ENCODE measurements at regions not wholly inside any gene's neighbourhood (a gene's known extent, or its start where the extent isn't known, plus 50 kb on each side); places are given as distances from the start of the nearest gene placed in this dataset.
"Not testable (repeated sequence)": the region's sequence is repeated elsewhere in the genome, so short reads cannot be mapped to it uniquely, and the experiment has no call there.

GRCh38 chr14:47949006-47949405 is 273.6 kb upstream of the MDGA2 start:
- no peak for FAIRE-seq

GRCh38 chr14:47935332-47935731 is 259.9 kb upstream of the MDGA2 start:
- no peak for FAIRE-seq

DNA sequence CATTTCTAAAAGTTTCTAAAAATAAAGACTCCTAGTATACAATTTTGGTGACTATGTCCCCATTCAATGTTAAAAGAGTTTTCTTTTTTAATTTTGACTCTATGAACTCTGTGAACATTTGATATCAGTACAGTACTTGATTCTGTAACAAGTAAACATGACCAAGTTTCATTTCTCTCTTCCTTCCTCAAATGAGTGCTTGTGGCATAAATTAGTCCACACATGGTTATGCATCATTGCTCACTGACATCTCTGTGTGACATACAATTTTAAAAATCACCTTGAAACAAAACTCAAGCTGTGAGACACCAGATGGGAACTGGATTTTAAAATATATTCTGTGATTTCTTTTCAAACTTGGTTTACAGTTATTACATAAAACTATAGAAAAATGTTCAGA is 253.9 kb upstream of the MDGA2 start:
- no peak for FAIRE-seq

DNA sequence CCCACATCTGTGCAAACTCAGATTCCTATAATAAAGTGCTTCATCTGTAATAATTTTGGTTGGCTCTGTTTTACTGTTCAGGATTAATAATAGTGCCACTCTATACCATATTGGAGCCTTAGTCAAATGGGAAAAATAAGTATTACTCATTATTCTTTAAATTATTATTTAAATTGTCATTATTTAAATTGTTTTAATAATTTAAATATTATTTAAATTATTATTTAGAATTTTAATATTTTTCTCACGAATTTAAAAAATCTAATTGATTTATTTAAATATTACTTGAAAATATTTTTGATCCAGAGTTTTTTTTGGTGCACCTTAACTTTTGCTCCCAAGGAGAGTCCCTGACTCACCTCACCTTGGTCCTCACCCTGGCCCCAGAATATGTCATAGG is 245.7 kb upstream of the MDGA2 start:
- no peak for FAIRE-seq

GRCh38 chr14:47919997-47920396 is 244.6 kb upstream of the MDGA2 start:
- no peak for FAIRE-seq

DNA sequence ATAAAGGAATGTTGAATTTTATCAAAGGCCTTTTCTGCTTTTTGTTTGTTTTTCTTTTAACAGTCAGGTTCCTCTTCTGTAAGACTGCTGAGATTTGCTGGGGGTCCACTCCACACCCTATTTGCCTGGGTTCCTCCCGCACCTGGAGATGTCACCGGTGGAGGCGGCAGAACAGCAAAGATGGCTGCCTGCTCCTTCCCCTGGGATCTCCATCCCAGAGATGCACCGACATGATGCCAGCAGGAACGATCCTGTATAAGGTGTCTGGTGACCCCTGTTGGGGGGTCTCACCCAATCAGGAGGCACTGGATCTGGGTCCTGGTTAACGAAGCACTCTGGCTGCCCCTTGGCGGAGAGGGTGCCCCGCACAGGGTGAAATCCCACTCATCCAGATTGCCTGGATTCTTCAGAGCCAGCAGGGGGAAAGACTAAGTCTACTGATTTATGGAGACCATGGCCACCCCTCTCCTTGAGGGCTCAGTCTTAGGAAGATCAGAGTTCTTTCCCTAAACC is 244.0 kb upstream of the MDGA2 start:
- no peak for FAIRE-seq

DNA sequence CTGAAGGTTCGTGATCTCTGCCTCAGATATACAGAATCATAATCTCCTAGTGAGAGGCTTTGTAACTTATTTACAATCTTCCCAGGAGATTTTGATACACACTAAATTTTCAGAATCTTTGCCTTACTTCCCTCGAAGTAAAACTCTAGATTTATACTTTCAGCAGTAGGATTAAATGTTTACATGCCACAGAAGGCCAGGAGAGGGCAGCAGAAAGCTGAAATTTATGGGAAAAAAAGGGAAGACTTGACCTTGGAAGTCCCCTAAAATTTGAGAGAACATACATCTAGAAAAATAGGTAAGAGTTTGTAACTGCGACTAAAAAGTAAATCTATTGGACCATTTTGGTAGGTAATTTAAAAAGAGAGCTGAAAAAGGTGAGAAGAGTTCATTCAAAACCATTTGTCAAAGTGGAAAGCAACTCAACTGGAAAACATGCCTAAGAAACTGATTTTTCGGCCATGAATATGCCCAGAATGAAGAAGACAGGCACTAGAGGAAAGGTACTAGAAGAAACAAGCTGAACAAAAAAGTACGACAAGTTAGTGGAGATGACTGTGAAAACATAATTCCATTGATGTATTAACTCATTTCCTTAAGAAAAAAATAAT is 242.0 kb upstream of the MDGA2 start:
- FAIRE-seq, result peak; percentile 77

GRCh38 chr14:47901141-47901540 is 225.7 kb upstream of the MDGA2 start:
- not testable (repeated sequence) for FAIRE-seq

DNA sequence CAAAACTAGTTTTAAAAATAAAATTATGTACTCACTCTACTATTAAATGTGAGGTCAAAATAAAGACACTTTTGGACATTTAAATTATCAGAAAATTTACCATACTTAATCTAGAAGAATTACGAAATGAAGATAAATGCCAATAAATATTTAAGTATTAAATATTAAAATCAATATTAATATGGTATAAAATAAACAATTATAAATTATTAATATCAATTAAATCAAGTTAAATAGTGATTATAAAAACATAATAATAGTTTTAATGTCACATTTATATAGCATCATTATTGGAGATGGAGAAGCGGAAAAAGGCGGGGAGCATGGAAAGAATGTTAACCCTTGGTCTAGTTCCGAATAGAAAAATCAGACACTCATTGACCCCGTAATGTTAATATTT is 224.3 kb upstream of the MDGA2 start:
- FAIRE-seq, result no peak

- FAIRE-seq, result no peak
Observed at GRCh38 chr14:47874350-47874749, 198.9 kb upstream of the MDGA2 start.

DNA sequence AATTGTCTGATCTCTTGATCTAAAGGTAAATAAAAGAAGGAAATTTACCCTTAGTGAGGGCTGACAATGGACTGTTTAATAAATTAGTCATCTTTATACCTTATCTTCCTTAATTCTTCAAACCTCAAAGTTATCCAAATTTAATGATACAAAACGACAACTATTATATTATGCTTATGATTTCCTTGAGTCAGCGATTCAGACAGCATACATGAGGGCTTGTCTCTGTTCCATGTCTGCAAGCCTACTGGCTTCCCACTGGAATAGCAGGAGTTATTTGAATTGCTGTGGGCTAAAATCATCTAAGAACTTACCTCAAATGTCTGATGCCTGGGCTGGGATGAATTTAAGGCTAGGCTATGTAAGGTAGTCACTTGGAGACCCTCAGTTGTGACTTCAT is 197.2 kb upstream of the MDGA2 start:
- no peak for FAIRE-seq

DNA sequence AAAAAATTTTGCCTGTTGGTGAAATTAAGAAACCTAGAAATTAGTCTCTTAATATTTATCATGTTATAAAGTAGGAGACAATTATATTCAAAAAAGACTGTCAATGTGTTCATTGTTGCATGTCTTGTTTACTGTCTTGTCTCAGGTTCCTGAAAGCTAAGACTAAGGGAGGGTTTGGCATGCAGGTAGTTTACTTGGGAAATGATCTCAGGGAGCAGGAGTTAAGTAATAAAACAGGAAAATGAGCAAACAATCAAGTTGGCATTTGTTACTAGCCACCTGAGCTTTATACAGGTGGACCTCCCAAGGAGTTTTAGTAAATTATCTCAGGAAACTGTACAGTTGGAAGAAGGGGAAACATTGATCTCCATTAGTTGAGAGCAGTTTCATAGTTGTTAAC is 188.0 kb upstream of the MDGA2 start:
- no peak for FAIRE-seq

DNA sequence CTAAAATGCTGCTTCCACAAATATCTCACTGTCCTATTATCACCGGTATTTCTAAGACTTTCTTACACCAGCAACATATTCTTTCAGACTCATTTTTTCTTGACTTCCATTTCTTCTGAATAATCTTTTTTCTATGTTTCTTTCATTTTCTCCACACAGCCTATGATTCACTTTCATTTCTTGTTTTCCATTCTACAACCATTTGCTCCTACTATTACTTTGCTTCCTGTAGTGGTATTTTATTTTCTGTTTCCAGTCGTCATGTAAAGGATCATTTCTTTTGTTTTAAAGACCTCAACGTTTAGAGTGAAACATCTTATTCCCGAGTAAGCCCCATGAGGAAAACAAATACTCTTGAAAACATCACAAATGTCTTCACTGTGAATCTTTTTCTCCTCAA is 182.2 kb upstream of the MDGA2 start:
- no peak for FAIRE-seq

- FAIRE-seq, result no peak
Observed at GRCh38 chr14:47852278-47852677, 176.9 kb upstream of the MDGA2 start.

GRCh38 chr14:47846008-47846407 is 170.6 kb upstream of the MDGA2 start:
- FAIRE-seq, result no peak

DNA sequence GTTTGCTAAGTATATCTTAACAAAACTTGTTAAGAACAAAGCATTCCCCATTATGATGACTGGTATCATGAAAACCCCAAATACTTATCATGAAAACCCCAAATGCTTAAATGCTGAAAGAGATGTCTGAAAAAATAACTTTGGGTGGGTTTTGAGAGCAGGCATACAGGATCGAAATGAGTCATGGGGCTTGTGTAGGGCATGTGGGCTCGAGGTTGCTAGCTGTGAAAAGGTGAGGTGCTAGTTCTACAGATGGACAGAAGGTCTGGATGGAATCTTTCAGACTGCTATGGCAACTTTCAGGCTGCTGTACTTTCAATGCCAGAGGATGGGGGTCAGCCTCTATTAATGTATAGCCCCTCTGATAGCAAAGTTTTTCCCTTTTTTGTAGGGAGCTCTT is 167.8 kb upstream of the MDGA2 start:
- no peak for FAIRE-seq

DNA sequence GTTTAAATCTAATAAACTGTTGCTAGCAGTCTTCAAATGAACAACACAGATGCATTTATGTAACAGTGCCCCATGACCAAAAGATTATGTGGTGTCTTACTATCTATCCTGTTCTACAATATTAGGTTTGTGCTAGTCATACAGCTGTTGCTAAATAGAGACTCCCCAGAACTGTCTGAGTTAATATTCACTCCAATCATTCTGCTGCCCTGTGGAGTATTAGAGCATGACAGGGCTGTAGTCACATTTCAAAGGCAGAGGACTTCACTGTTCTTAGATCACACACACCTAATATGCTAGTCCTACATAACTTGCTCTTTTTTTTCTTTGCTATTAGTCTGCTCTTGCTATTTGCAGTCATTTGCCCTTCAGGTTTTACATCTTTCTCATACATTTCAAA is 157.6 kb upstream of the MDGA2 start:
- no peak for FAIRE-seq

DNA sequence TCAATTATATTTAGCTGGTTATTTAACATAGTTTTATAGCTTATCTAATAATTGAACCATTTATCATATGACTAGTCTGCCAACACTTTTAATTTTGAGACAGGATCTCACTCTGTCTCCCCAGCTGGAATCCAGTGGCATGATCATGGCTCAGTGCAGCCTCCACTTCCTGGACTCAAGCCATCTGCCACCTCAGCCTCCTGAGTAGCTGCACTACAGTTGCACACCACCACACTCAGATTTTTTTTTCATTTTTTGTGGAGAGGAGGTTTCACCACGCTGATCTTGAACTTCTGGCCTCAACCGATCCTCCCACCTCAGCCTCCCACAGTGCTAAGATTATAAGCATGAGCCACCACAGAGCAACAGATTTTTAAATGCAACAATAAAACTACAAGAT is 151.4 kb upstream of the MDGA2 start:
- FAIRE-seq, result no peak

- FAIRE-seq, result no peak
Observed at GRCh38 chr14:47822326-47822725, 146.9 kb upstream of the MDGA2 start.

- no peak for FAIRE-seq
Observed at GRCh38 chr14:47821135-47821534, 145.7 kb upstream of the MDGA2 start.

- no peak for FAIRE-seq
Observed at GRCh38 chr14:47790477-47790876, 115.1 kb upstream of the MDGA2 start.

- no peak for FAIRE-seq
Observed at GRCh38 chr14:47785058-47785457, 109.7 kb upstream of the MDGA2 start.

GRCh38 chr14:47778631-47779030 is 103.2 kb upstream of the MDGA2 start:
- no peak for FAIRE-seq

DNA sequence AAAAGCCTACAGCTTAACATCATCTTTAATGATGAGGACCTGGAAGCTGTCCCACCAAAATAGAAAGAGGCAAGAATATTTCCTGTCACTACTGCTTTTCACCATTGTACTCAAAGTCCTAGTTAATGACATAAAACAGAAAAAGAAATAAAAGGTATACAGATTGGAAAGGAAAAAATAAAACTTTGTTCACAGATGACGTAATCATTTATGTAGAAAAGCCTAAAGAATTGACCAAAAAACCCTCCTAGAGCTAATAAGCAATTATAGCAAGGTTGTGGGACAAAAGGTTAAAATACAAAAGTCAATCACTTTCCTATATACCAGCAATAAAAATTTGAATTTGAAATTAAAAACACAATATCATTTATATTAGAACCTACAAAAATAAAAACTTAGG is 97.2 kb upstream of the MDGA2 start:
- no peak for FAIRE-seq

GRCh38 chr14:47763188-47763854 is 87.9 kb upstream of the MDGA2 start:
- no peak for FAIRE-seq

Data from islet of Langerhans (tissue), 1 donor.